ENCODE measurements at regions not wholly inside any gene's neighbourhood (a gene's known extent, or its start where the extent isn't known, plus 50 kb on each side); places are given as distances from the start of the nearest gene placed in this dataset.
"Not testable (repeated sequence)": the region's sequence is repeated elsewhere in the genome, so short reads cannot be mapped to it uniquely, and the experiment has no call there.

DNA sequence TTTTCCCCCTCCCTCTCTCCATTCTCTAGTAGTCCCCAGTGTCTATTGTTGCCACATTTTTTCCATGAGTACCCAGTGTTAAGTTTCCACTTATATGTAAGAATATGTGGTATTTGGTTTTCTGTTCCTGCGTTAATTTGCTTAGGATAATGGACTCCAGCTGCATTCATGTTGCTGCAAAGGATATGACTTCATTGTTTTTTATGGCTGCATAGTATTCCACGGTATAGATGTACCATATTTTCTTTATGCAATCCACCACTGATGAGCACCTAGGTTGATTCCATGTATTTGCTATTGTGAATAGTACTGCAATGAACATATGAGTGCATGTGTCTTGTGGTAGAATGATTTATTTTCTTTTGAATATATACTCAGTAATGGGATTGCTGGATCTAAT is 77.4 kb upstream of the MEGF10 start:
- Mint-ChIP-seq H3K4me3 (no peak overlapping the region), H3K36me3 (no peaks in the 10 kb centered on the region), H3K27ac (no peak overlapping the region), H3K27me3 (ENCODE audit: low read depth in 2 of 2) (peaks cover 14 to 53% of the 10 kb centered on the region in 2 donors), H3K9me3 (no peaks in the 10 kb centered on the region), H3K4me1 (no peaks in the 10 kb centered on the region)
- H3K4me3 ChIP-seq (ENCODE audit: low read length) = no peak overlapping the region
- H3K27me3 ChIP-seq (ENCODE audit: control insufficient read depth, insufficient read depth, low read length) = peaks cover 3% of the 10 kb centered on the region
- H3K9me3 ChIP-seq (ENCODE audit: control insufficient read depth, insufficient read depth, low read length) = no peaks in the 10 kb centered on the region
- intact Hi-C loops (cut with micrococcal nuclease) = no loop called here
- H3K27ac ChIP-seq (ENCODE audit: low read length) = no peak overlapping the region
- DNase-seq (no peak), ATAC-seq (no peak)
- H3K4me1 ChIP-seq (ENCODE audit: control insufficient read depth, insufficient read depth, low read length) = no peaks in the 10 kb centered on the region
- H3K36me3 ChIP-seq (ENCODE audit: control insufficient read depth, insufficient read depth, low read length) = no peaks in the 10 kb centered on the region
- TF ChIP-seq CTCF (IDR thresholded peaks at IDR 0.05) = no peak
- WGBS (ENCODE audit: insufficient coverage) = 88% methylated on average over 1 of the region's 2 CpGs

- Histone ChIP-seq H3K27ac (ENCODE audit: low read length) (no peak overlapping the region), H3K4me1 (ENCODE audit: control insufficient read depth, insufficient read depth, low read length) (no peaks in the 10 kb centered on the region), H3K9me3 (ENCODE audit: control insufficient read depth, insufficient read depth, low read length) (no peaks in the 10 kb centered on the region), H3K4me3 (ENCODE audit: low read length) (no peak overlapping the region), H3K27me3 (ENCODE audit: control insufficient read depth, insufficient read depth, low read length) (peaks cover 2% of the 10 kb centered on the region), H3K36me3 (ENCODE audit: control insufficient read depth, insufficient read depth, low read length) (no peaks in the 10 kb centered on the region)
- DNase-seq (no peak), ATAC-seq (no peak)
- Mint-ChIP-seq H3K4me1 (no peaks in the 10 kb centered on the region), H3K27ac (no peak overlapping the region), H3K4me3 (no peak overlapping the region), H3K27me3 (ENCODE audit: low read depth in 2 of 2) (peaks cover 18 to 41% of the 10 kb centered on the region in 2 donors), H3K36me3 (no peaks in the 10 kb centered on the region), H3K9me3 (no peaks in the 10 kb centered on the region)
- intact Hi-C loops (cut with micrococcal nuclease) = no loop called here
- TF ChIP-seq CTCF (IDR thresholded peaks at IDR 0.05) = no peak
- no CpG with 5 or more reads among the region's 2 CpGs for WGBS (ENCODE audit: insufficient coverage)
These were observed 74.5 kb upstream of the MEGF10 start for GRCh38 chr5:127216143-127216542.

- Mint-ChIP-seq H3K4me1 (no peaks in the 10 kb centered on the region), H3K27ac (no peak overlapping the region), H3K27me3 (ENCODE audit: low read depth in 2 of 2) (peaks cover 18 to 32% of the 10 kb centered on the region in 2 donors), H3K36me3 (no peaks in the 10 kb centered on the region), H3K9me3 (no peaks in the 10 kb centered on the region), H3K4me3 (no peak overlapping the region)
- intact Hi-C loops (cut with micrococcal nuclease) = no loop called here
- Histone ChIP-seq H3K4me3 (ENCODE audit: low read length) (no peak overlapping the region), H3K36me3 (ENCODE audit: control insufficient read depth, insufficient read depth, low read length) (no peaks in the 10 kb centered on the region), H3K27ac (ENCODE audit: low read length) (no peak overlapping the region), H3K4me1 (ENCODE audit: control insufficient read depth, insufficient read depth, low read length) (no peaks in the 10 kb centered on the region), H3K27me3 (ENCODE audit: control insufficient read depth, insufficient read depth, low read length) (peaks cover 2% of the 10 kb centered on the region), H3K9me3 (ENCODE audit: control insufficient read depth, insufficient read depth, low read length) (no peaks in the 10 kb centered on the region)
- ATAC-seq (no peak), DNase-seq (no peak)
- 89% methylated on average over 3 of the region's 3 CpGs for WGBS (ENCODE audit: insufficient coverage)
- no peak for TF ChIP-seq CTCF (IDR thresholded peaks at IDR 0.05)
These were observed 73.5 kb upstream of the MEGF10 start for GRCh38 chr5:127216898-127217675.

DNA sequence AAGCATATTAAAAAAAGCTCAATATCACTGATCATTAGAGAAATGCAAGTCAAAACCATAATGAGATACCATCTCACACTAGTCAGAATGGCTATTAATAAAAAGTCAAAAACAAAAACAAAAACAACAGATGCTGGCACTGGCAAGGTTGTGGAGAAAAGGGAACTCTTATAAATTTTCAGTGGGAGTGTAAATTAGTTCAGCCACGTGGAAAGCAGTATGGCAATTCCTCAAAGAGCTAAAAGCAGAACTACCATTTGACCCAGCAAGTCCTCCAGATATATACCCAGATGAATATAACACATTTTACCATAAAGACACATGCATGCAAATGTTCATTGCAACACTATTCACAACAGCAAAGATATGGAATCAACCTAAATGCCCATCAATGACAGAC is 68.7 kb upstream of the MEGF10 start:
- H3K36me3 ChIP-seq (ENCODE audit: control insufficient read depth, insufficient read depth, low read length); H3K4me1 Mint-ChIP-seq; H3K27me3 ChIP-seq (ENCODE audit: control insufficient read depth, insufficient read depth, low read length); DNase-seq; H3K27ac Mint-ChIP-seq; ATAC-seq; H3K27ac ChIP-seq (ENCODE audit: low read length); H3K4me1 ChIP-seq (ENCODE audit: control insufficient read depth, insufficient read depth, low read length); intact Hi-C loops (cut with micrococcal nuclease); H3K9me3 ChIP-seq (ENCODE audit: control insufficient read depth, insufficient read depth, low read length); H3K36me3 Mint-ChIP-seq; H3K4me3 ChIP-seq (ENCODE audit: low read length); H3K9me3 Mint-ChIP-seq; H3K4me3 Mint-ChIP-seq: not testable (repeated sequence)
- WGBS (ENCODE audit: insufficient coverage) = 29% methylated on average over 1 of the region's 1 CpG
- H3K27me3 Mint-ChIP-seq (ENCODE audit: low read depth in 2 of 2) = peaks cover 13 to 16% of the 10 kb centered on the region in 2 donors

DNA sequence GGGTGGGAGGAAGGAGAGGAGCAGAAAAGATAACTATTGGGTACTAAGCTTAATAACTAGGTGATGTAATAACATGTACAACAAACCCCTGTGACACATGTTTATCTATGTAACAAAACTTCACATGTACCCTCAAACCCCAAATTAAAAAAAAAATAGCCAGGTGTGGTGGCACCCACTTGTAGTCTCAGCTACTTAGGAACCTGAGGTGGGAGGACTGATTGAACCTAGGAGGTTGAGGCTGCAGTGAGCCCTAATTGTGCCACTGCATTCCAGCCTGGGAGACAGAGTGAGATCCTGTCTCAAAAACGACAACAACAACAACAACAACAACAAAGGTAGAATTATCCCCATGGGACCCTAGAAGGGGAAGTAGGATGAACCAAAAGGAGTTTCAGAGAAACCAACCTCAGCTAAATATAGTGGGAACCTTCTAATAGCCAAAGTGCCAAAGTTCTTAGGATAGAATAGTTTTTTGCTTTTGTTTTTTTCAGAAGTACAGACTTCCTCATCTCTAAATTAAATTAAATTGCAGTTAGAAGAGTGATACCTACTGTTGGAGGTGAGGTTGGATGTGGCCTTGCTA is 67.9 kb upstream of the MEGF10 start:
- H3K9me3 Mint-ChIP-seq; H3K36me3 ChIP-seq (ENCODE audit: control insufficient read depth, insufficient read depth, low read length); H3K4me3 Mint-ChIP-seq; H3K4me1 ChIP-seq (ENCODE audit: control insufficient read depth, insufficient read depth, low read length); H3K27me3 ChIP-seq (ENCODE audit: control insufficient read depth, insufficient read depth, low read length); H3K27ac Mint-ChIP-seq; DNase-seq; H3K4me1 Mint-ChIP-seq; intact Hi-C loops (cut with micrococcal nuclease); H3K36me3 Mint-ChIP-seq; H3K4me3 ChIP-seq (ENCODE audit: low read length); H3K9me3 ChIP-seq (ENCODE audit: control insufficient read depth, insufficient read depth, low read length); ATAC-seq; H3K27ac ChIP-seq (ENCODE audit: low read length): not testable (repeated sequence)
- peaks cover 9 to 12% of the 10 kb centered on the region in 2 donors for H3K27me3 Mint-ChIP-seq (ENCODE audit: low read depth in 2 of 2)
- no CpG with 5 or more reads among the region's 1 CpG for WGBS (ENCODE audit: insufficient coverage)

All from natural killer cell (primary cell).